Left lobe of liver (tissue), 2 donors: ENCODE measurements at regions not wholly inside any gene's neighbourhood (a gene's known extent, or its start where the extent isn't known, plus 50 kb on each side); places are given as distances from the start of the nearest gene placed in this dataset.

ENCODE experiments used
- ATAC-seq: fragments of 200-7000 bp; cut with Tn5 transposase; one replicate; pipeline ENCODE4 v1.9.1; 2020; ENCODE audit warnings: mild to moderate bottlenecking, moderate library complexity
- DNase-seq: peaks from one replicate; pipeline ENCODE4 v3.0.0-alpha.2; 2020; ENCODE audit warnings: low spot score
- donor health status: DM: no; HTN: no; CAD: no; lungs with moderate emphysema.
- donor health status: DM: no; HTN: yes; CAD: no.

GRCh38 chr4:59831746-59832145 is 1368.4 kb upstream of the ADGRL3 start:
- ATAC-seq, result no peak
- DNase-seq, result no peak

GRCh38 chr4:59834943-59835342 is 1365.2 kb upstream of the ADGRL3 start:
- ATAC-seq, result no peak
- DNase-seq, result no peak

- no peak for ATAC-seq
- no peak for DNase-seq
Observed at GRCh38 chr4:59837751-59838150, 1362.4 kb upstream of the ADGRL3 start.

GRCh38 chr4:59838236-59838635 is 1361.9 kb upstream of the ADGRL3 start:
- no peak for DNase-seq
- no peak for ATAC-seq

GRCh38 chr4:59841698-59842097 is 1358.4 kb upstream of the ADGRL3 start:
- DNase-seq, result no peak

GRCh38 chr4:59848457-59848856 is 1351.7 kb upstream of the ADGRL3 start:
- ATAC-seq, result no peak

More at GRCh38 chr4:59841698-59842097, 1358.4 kb upstream of the ADGRL3 start:
- ATAC-seq, result no peak

GRCh38 chr4:59855630-59856352 is 1344.3 kb upstream of the ADGRL3 start:
- DNase-seq (no peak), ATAC-seq (no peak)

More at GRCh38 chr4:59848457-59848856, 1351.7 kb upstream of the ADGRL3 start:
- no peak for DNase-seq

- no peak for ATAC-seq
- no peak for DNase-seq
Observed at GRCh38 chr4:59869056-59869455, 1331.1 kb upstream of the ADGRL3 start.

GRCh38 chr4:59869559-59869958 is 1330.6 kb upstream of the ADGRL3 start:
- ATAC-seq (no peak), DNase-seq (no peak)

GRCh38 chr4:59881632-59882031 is 1318.5 kb upstream of the ADGRL3 start:
- ATAC-seq, result peak; percentile 81

GRCh38 chr4:59904331-59904730 is 1295.8 kb upstream of the ADGRL3 start:
- no peak for ATAC-seq

More at GRCh38 chr4:59881632-59882031, 1318.5 kb upstream of the ADGRL3 start:
- no peak for DNase-seq

GRCh38 chr4:59920416-59920815 is 1279.7 kb upstream of the ADGRL3 start:
- ATAC-seq (no peak), DNase-seq (no peak)

More at GRCh38 chr4:59904331-59904730, 1295.8 kb upstream of the ADGRL3 start:
- no peak for DNase-seq

- ATAC-seq, result no peak
Observed at GRCh38 chr4:59925290-59925689, 1274.8 kb upstream of the ADGRL3 start.

GRCh38 chr4:59936566-59936965 is 1263.6 kb upstream of the ADGRL3 start:
- ATAC-seq, result no peak

More at GRCh38 chr4:59925290-59925689, 1274.8 kb upstream of the ADGRL3 start:
- no peak for DNase-seq

GRCh38 chr4:59938166-59938565 is 1262.0 kb upstream of the ADGRL3 start:
- DNase-seq, result no peak
- ATAC-seq, result no peak

More at GRCh38 chr4:59936566-59936965, 1263.6 kb upstream of the ADGRL3 start:
- no peak for DNase-seq

- ATAC-seq (no peak), DNase-seq (no peak)
Observed at GRCh38 chr4:59945277-59945676, 1254.8 kb upstream of the ADGRL3 start.

GRCh38 chr4:59945716-59946115 is 1254.4 kb upstream of the ADGRL3 start:
- no peak for ATAC-seq
- DNase-seq, result no peak

- DNase-seq (no peak), ATAC-seq (no peak)
Observed at GRCh38 chr4:59956366-59956765, 1243.8 kb upstream of the ADGRL3 start.

GRCh38 chr4:59960143-59960542 is 1240.0 kb upstream of the ADGRL3 start:
- ATAC-seq (no peak), DNase-seq (no peak)

GRCh38 chr4:59966758-59967157 is 1233.4 kb upstream of the ADGRL3 start:
- ATAC-seq, result no peak
- DNase-seq, result no peak

- ATAC-seq, result no peak
- DNase-seq, result no peak
Observed at GRCh38 chr4:59968796-59969195, 1231.3 kb upstream of the ADGRL3 start.

GRCh38 chr4:59969909-59970308 is 1230.2 kb upstream of the ADGRL3 start:
- no peak for DNase-seq
- no peak for ATAC-seq

GRCh38 chr4:59971952-59972351 is 1228.2 kb upstream of the ADGRL3 start:
- no peak for ATAC-seq

More at GRCh38 chr4:59971952-59972351, 1228.2 kb upstream of the ADGRL3 start:
- DNase-seq, result no peak
